Keratinocyte (primary cell): ENCODE measurements at regions not wholly inside any gene's neighbourhood (a gene's known extent, or its start where the extent isn't known, plus 50 kb on each side); places are given as distances from the start of the nearest gene placed in this dataset.

Experiments used
- EZH2 ChIP-seq: IDR thresholded peaks from one replicate; pipeline ENCODE4 v1.6.1; 2012; ENCODE audit warnings: inconsistent platforms, mild to moderate bottlenecking, low read length, moderate library complexity
- TF ChIP-seq, protein P1 (sequence below), 3 experiments: IDR thresholded peaks in 1 of 3; conservative IDR thresholded peaks in 1 of 3; optimal IDR thresholded peaks in 1 of 3; 2 replicates in 2 of 3; 3 replicates in 1 of 3; pipeline versions ENCODE3 to v1.5.1; 2011; ENCODE audit warnings: low read length in 3 of 3, mild to moderate bottlenecking in 3 of 3, moderate library complexity in 2 of 3, control low read depth in 1 of 3, inconsistent platforms in 1 of 3; ENCODE audit not compliant: insufficient read depth in 2 of 3; ENCODE audit errors: extremely low read depth in 1 of 3

DNA sequence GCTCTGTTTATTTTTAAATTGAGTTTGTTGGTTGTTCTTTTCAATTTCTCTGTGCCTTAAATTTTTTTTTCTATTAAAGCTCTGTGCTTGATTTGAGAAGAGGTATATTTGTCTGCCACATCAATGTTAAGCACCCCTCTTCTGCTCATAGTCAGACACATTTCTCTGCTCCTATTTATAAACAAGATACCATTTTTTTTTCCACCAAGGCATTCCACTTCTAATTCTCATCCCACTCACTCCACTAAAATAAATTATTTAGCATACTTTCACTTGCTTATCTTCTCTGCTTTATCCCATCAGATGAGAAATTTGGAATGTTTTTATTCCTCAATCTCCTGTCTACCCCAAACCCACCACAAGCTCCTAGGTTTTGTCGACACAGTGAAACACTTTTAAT lies 127.0 kb upstream of the PDE5A start:
- TF ChIP-seq, protein P1, sequence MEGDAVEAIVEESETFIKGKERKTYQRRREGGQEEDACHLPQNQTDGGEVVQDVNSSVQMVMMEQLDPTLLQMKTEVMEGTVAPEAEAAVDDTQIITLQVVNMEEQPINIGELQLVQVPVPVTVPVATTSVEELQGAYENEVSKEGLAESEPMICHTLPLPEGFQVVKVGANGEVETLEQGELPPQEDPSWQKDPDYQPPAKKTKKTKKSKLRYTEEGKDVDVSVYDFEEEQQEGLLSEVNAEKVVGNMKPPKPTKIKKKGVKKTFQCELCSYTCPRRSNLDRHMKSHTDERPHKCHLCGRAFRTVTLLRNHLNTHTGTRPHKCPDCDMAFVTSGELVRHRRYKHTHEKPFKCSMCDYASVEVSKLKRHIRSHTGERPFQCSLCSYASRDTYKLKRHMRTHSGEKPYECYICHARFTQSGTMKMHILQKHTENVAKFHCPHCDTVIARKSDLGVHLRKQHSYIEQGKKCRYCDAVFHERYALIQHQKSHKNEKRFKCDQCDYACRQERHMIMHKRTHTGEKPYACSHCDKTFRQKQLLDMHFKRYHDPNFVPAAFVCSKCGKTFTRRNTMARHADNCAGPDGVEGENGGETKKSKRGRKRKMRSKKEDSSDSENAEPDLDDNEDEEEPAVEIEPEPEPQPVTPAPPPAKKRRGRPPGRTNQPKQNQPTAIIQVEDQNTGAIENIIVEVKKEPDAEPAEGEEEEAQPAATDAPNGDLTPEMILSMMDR (optimal IDR thresholded peaks at IDR 0.05 in 1 of 3, IDR thresholded peaks at IDR 0.05 in 1 of 3, conservative IDR thresholded peaks at IDR 0.05 in 1 of 3; ENCODE audit: extremely low read depth in 1 of 3, insufficient read depth in 2 of 3, low read length in 3 of 3) = no peak
- TF ChIP-seq EZH2 = no peak
